GM19351 (cell line): ENCODE measurements at regions not wholly inside any gene's neighbourhood (a gene's known extent, or its start where the extent isn't known, plus 50 kb on each side); places are given as distances from the start of the nearest gene placed in this dataset.

ENCODE experiments used
- ATAC-seq: cut with Tn5 transposase; IDR thresholded peaks from one replicate; pipeline ENCODE4 v1.9.1; 2021; ENCODE audit warnings: mild to moderate bottlenecking, moderate library complexity; ENCODE audit not compliant: unreplicated experiment

DNA sequence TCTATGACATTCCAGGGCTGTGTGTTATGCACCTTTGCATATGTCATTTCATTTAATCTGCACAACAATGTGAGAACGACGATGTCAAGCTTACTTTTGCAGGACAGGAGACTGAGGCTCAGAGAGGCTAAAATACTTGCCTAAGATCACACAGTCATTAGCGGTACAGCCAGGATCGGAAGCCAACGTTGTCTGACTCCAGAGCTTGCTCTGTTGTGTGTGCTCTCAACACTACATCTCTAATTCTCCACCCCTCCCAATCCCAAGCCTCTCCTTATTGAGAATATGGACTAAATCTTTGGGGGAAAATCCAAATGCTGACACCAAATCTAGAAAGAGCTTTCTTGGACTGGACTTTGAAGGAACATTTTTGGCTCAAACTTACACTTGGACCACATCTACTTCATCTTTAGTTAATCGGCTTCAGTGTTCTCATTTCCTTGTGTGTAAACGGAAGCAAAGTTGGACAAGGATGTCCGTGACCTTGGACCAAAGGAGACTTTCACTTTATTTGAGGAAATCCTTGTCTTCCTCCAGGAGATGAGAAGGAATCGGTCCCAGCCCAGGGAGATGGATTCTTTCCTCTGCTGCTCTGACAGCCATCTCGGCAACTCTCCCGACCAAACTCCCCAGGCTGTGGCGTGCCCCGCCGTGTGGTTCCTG is 242.4 kb downstream of the LPIN1 start:
- ATAC-seq, result no peak

- ATAC-seq, result no peak
Measured at GRCh38 chr2:11989354-11989703, 242.9 kb downstream of the LPIN1 start.

- ATAC-seq, result no peak
Measured at GRCh38 chr2:11990576-11990975, 244.1 kb downstream of the LPIN1 start.

DNA sequence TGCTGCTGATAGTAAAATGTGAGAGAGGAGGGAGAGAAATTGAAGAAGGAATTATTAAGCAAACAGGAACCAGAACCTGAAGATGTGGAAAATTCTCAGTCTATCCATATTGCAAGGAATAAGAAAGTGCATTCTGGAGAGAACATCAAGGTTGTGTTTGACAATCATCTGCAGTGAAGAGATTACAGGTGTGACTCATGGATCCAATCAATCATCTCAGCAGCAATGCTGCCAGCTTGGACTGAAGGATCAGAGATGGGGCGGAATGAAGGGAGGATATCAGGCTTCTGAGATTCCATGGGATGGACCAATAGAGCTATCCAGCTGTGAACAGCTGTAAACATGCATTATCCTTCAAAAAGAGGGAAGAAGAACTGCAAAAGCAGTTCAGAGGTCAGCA is 247.3 kb downstream of the LPIN1 start:
- no peak for ATAC-seq

GRCh38 chr2:11995456-11995855 is 249.0 kb downstream of the LPIN1 start:
- no peak for ATAC-seq

DNA sequence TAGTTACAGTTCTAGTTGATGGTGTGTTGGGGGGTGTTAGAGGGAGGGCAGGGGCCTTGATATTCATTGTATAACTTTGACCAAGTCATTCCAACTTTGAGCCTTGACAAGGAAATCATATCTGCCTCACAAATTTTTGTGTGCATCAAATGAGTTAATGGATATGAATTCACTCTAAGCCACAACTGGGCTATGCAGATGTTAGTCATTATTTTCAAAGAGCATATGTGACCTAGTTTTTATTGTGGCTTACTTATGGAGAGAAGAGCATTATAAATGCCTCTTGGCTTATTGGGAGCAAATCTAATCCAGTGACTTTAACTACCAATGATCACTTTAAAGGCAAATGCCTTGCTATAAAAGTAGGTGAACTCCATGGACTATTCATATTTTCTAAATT is 250.2 kb downstream of the LPIN1 start:
- ATAC-seq, result no peak

DNA sequence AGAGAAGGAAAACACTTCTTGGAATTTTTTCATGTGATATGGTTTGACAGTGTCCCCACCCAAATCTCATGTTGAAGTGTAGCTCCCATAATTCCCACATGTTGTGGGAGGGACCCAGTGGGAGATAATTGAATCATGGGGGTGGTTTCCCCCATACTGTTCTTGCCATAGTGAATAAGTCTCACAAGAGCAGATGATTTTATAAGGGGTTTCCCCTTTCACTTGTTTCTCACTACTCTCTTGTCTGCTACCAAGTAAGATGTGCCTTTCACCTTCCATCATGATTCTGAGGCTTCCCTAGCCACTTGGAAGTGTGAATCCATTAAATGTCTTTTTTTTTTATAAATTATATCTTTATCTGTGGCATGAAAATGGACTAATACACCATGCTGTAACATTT is 250.7 kb downstream of the LPIN1 start:
- no peak for ATAC-seq

DNA sequence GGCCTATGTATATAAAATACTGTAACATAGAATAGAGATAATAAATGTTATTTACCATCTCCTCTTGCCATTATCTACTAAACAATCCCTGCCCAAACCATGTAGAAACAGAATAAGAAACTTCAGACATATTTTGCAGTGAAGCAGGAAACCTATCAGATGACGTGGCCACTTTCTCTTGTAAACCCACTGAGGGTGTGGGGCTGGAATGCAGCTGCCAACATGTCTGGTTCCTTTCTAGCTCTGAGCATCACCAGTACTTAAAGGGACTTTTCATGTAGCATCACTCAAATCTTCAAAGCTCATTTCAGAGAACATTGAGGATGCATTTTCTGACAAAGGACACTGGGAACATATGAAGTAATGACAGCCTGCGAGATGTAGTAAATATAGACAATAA is 251.8 kb downstream of the LPIN1 start:
- no peak for ATAC-seq

GRCh38 chr2:11998626-11999378 is 252.4 kb downstream of the LPIN1 start:
- peak; percentile 85 for ATAC-seq

GRCh38 chr2:12001621-12002020 is 255.2 kb downstream of the LPIN1 start:
- ATAC-seq, result no peak

DNA sequence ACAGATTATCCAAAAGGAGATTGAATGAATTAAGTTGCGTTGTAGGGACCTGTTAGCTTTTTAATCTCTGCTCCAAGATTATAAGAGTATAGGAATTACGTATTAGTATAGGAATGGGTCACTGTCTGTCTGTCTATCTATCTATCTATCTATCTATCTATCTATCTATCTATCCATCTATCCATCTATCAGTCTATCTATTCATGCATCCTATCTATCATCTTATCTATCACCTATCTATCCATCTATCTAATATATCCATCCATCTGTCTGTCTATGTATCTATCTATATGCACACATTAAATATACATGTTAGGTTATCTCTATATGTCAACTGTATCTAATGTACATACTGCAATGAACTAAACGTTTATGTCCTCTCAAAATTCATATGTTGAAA is 255.8 kb downstream of the LPIN1 start:
- no peak for ATAC-seq

DNA sequence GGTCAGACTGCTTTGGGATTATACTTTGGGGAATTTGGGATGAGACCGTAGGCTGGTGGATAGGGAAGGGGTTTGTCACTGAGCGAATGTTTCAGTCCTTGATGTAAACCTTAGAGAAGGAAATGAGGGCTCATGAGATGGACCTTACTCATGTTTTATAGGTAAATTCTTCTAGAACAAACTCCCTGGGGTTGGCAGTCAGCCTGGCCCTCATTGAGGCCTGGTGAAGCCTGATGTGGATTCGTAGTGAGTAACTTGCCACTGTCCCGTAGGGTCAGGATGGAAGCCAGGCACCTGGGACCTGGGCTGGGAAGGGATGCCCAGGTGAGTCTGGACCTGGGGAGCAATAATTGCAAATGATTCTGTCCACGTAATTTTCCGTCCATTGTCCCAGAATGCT is 258.3 kb downstream of the LPIN1 start:
- ATAC-seq, result no peak

- ATAC-seq, result peak; percentile 81
Measured at GRCh38 chr2:12005886-12006681, 259.7 kb downstream of the LPIN1 start.

GRCh38 chr2:12006850-12007249 is 260.4 kb downstream of the LPIN1 start:
- no peak for ATAC-seq

GRCh38 chr2:12007282-12007681 is 260.9 kb downstream of the LPIN1 start:
- ATAC-seq, result no peak

DNA sequence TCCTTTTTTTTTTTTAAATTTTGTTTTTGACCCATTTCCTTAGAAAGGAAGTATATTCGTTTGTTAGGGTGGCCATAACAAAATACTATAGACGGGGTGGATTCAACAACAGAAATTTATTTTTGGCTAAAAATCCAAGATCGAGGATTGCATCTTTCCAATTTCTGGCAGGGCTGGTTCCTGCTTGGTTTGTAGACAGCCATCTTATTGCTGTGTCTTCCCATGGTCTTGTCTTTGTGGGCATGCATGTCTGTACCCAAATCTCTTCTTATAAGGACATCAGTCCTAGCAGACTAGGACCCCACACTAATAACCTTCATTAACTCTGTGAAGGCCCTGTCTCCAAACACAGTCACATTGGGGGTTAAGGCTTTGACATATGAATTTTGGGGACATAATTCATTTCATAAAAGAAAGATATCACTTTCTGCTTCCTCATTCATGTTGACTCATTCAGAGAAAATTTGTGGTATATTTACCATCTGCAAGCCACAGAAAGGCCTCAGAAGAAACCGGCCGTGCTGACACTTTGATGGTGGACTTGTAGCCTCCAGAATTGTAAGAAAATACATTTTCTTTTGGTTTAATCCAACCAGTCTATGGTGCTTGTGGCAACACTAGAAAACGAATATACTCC is 262.1 kb downstream of the LPIN1 start:
- ATAC-seq, result peak; percentile 83

DNA sequence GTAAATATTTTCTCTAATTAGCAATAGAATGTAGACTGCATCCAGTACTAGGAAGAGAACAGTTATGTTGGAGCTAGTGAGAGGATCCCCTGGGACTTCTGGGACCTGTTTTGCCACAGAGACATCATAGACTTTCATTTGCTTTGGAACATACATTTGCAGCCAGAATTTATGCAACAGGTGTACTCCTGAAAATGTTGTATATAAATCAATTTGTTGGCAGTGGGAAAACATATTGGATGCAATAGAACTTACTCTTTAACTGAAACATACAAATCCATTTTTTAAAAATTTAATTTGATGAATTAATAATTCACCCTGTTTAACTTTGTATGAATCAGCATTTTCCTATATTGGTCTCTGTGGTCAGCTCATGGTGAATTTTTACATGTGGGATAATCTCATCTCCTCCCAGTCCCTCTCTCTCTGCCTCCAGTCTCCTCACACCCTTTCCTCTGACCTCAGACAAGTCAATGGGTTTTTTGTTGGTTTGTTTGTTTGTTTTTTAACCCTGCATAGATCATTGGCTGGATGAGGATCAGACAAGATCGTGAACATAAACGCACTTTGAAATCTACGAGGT is 263.0 kb downstream of the LPIN1 start:
- no peak for ATAC-seq

GRCh38 chr2:12010059-12010458 is 263.6 kb downstream of the LPIN1 start:
- ATAC-seq, result no peak

DNA sequence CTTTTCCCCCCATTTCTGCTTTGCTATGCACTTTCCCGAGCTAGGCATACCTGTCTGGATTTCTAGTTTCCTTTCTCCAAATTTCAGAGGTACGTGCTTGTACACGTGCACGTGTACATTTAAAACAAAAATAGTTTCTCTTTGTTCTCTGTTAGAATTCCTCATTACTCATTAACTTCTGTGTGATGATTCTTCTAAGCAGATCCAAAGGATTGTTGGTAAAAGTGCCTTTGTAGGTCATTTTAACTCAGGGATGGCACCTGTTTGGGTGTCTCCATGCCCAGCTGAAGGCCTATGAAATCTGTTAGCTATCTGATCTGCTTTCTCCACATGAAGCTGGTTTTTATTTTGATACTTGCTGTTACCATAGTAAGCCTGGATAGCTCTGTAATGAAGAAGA is 264.3 kb downstream of the LPIN1 start:
- no peak for ATAC-seq

- ATAC-seq, result no peak
Measured at GRCh38 chr2:12014088-12014960, 267.9 kb downstream of the LPIN1 start.
